Thyroid gland (tissue), 4 donors: ENCODE measurements at regions not wholly inside any gene's neighbourhood (a gene's known extent, or its start where the extent isn't known, plus 50 kb on each side); places are given as distances from the start of the nearest gene placed in this dataset.

ENCODE experiments used
- CTCF ChIP-seq, 6 experiments: fragments of 200-600 bp in 3 of 6; fragments of 450-650 bp in 3 of 6; sonication (generic) in 3 of 6; IDR thresholded peaks; one replicate each; pipeline ENCODE4 v1.5.1; 2016 to 2019; ENCODE audit warnings: antibody characterized with exemption in 6 of 6, mild to moderate bottlenecking in 2 of 6, inconsistent platforms in 1 of 6, moderate library complexity in 1 of 6
- POLR2A ChIP-seq, 2 donors: fragments of 450-650 bp; IDR thresholded peaks; one replicate each; pipeline ENCODE4 v1.6.1; 2017; ENCODE audit warnings: antibody characterized with exemption in 2 of 2, mild to moderate bottlenecking in 2 of 2, moderate library complexity in 1 of 2

DNA sequence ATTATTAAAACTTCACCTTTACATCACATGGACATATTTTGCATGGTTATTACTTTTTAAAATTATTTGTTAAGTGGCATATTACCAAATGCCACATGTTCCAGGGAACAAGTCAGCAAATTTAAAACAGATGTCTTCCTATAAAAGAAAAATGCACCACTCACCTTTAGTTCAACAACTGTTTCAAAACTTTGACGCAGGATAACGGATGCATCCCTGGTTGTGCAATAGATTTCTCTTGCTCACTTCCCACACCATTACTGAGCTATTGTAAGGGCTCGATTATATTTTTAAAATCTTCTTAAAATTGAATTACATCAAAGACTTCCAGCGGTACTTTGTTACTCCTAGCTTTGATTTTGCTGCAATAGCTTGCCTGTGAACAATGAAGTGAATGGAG is 93.0 kb upstream of the ARHGAP24 start:
- TF ChIP-seq CTCF (IDR thresholded peaks at IDR 0.05): no peak
- TF ChIP-seq POLR2A (IDR thresholded peaks at IDR 0.05): no peak
